SK-N-MC (cell line): ENCODE measurements at regions not wholly inside any gene's neighbourhood (a gene's known extent, or its start where the extent isn't known, plus 50 kb on each side); places are given as distances from the start of the nearest gene placed in this dataset.
"Not testable (repeated sequence)": the region's sequence is repeated elsewhere in the genome, so short reads cannot be mapped to it uniquely, and the experiment has no call there.

Experiments used
- DNase-seq: peaks from one replicate; pipeline ENCODE4 v3.0.0-alpha.2; 2011; ENCODE audit warnings: low read depth, low spot score
- H3K27ac ChIP-seq: fragments of 200-600 bp; sonication (generic); 2 replicates; pipeline ENCODE4 v1.5.1; 2016; ENCODE audit warnings: mixed run types
- H3K36me3 ChIP-seq: fragments of 200-600 bp; sonication (generic); 2 replicates; pipeline ENCODE4 v1.6.1; 2017; ENCODE audit warnings: antibody characterized with exemption, low read length, mixed read lengths; ENCODE audit not compliant: insufficient read depth
- H3K4me3 ChIP-seq: fragments of 200-600 bp; sonication (generic); 2 replicates; pipeline ENCODE4 v1.5.1; 2016
- H3K9ac ChIP-seq: fragments of 200-600 bp; sonication (generic); 2 replicates; pipeline ENCODE4 v1.8.0; 2017; ENCODE audit warnings: mixed run types, mixed read lengths; ENCODE audit not compliant: insufficient read length
- H3K9me3 ChIP-seq: fragments of 200-600 bp; sonication (generic); 2 replicates; pipeline ENCODE4 v1.6.1; 2017; ENCODE audit warnings: low read depth, mild to moderate bottlenecking, antibody characterized with exemption, low read length, moderate library complexity, mixed read lengths
- EZH2 ChIP-seq: fragments of 200-600 bp; sonication (generic); IDR thresholded peaks from one replicate; pipeline ENCODE4 v1.6.1; 2017; ENCODE audit warnings: antibody characterized with exemption
- FOXP2 ChIP-seq: optimal IDR thresholded peaks from 2 replicates; pipeline ENCODE3; 2011; ENCODE audit warnings: mild to moderate bottlenecking, moderate library complexity; ENCODE audit not compliant: insufficient read depth; ENCODE audit errors: extremely low read length, control extremely low read depth
- POLR2AphosphoS5 ChIP-seq: IDR thresholded peaks from 2 replicates; pipeline ENCODE4 v1.6.1; 2012; ENCODE audit warnings: mild to moderate bottlenecking, low read depth, low read length, borderline replicate concordance

DNA sequence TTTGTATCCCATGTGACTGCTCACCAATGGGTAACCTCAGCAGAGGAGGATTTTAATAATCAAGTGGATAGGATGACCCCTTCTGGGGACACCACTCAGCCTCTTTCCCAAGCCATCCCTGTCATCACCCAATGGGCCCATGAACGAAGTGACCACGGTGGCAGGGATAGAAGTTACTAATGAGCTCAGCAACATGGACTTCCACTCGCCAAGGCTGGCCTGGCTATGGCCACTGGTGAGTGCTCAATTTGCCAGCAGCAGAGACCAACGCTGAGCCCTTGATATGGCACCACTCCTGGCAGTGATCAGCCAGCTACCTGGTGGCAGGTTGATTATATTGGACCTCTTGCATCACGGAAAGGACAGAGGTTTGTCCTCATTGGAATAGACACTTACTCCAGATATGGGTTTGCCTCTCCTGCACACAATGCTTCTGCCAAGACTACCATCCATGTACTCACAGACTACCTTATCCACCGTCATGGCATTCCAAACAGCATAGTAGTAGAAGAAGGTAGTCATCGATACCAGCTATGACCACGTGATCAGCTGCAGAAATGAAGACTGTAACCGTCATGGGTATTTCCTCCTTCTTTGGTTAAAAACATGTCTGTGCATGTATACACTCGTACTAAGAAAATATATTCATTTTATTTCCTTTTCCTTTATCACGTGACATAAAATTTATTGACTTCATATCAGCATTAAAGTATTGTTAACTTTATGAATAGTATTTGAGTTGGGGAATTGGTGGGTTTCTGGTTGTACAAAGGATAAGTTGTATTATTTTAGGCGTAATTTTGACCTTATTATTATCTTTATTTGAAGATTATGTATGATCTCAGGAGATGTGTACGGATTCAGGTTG lies 562.6 kb downstream of the PTPRU start:
- no peak overlapping the region for H3K4me3 ChIP-seq
- H3K9me3 ChIP-seq: no peaks in the 10 kb centered on the region
- H3K9ac ChIP-seq: no peak overlapping the region
- DNase-seq: no peak
- H3K36me3 ChIP-seq: no peaks in the 10 kb centered on the region
- H3K27ac ChIP-seq: no peak overlapping the region
- TF ChIP-seq EZH2 (no peak), FOXP2 (no peak), POLR2AphosphoS5 (no peak)

DNA sequence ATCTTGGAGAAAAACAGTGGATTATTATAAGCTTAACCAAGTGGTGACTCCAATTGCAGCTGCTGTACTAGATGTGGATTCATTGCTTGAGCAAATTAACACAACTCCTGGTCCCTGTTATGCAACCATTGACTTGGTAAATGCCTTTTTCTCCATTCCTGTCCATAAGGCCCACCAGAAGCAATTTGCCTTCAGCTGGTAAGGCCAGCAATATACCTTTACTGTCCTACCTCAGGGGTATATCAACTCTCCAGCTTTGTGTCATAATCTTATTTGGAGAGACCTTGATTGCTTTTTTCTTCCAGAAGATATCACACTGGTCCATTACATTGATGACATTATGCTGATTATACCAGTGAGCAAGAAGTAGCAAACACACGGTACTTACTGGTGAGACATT lies 560.8 kb downstream of the PTPRU start:
- not testable (repeated sequence) for H3K36me3 ChIP-seq, DNase-seq, H3K27ac ChIP-seq, H3K9me3 ChIP-seq, H3K4me3 ChIP-seq, H3K9ac ChIP-seq

DNA sequence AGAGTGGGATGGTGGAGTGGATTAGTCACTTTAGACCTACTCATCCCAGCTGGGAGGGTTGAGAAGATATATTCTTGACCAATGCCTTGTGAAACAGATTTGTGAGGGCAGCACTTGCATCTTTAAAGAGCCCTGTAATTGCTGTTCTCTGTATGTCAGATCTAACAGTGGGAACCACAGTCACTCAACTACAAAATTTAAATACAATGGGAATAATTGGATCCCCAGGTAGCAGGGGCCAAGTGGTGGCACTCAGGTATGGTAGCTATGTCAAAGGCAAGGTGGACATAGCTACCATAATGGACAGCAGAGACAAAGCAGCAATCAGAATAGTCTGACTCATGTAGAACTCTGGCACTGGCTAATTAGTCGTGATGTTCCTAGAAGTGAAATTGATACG lies 559.6 kb downstream of the PTPRU start:
- H3K9me3 ChIP-seq, H3K9ac ChIP-seq, H3K4me3 ChIP-seq, H3K36me3 ChIP-seq, DNase-seq, H3K27ac ChIP-seq: not testable (repeated sequence)

DNA sequence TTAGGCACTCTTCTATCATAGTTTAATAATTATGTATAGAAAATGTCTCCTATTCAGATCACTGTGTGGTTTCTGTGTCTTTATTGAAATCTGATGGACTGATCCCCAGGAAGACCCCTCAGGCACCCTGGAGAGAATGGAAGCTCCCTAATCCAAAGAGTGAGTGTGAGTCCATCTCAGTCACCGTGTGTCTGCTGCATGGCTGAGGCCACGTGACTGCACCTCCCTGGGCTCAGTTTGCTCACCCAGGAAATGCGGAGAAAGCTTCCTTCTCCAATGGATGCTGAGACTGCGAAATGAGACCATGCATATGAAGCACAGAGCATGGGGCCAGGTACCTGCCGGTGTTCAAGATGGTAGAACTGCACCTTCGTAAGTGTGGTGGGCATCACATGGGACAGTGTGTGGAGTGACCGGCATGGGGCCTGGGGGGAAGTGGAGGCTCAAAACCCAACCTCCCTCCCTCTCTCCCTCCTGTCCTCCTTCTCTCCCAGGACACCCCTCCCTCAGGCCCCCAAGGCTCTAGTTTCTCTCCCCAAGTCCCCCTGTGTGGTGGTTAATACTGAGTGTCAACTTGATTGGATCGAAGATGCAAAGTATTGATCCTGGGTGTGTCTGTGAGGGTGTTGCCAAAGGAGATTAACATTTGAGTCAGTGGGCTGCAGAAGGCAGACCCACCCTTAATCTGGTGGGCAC lies 557.5 kb downstream of the PTPRU start:
- Histone ChIP-seq H3K4me3 (no peak overlapping the region), H3K9me3 (no peaks in the 10 kb centered on the region), H3K9ac (no peak overlapping the region), H3K36me3 (no peaks in the 10 kb centered on the region), H3K27ac (no peak overlapping the region)
- no peak for TF ChIP-seq POLR2AphosphoS5
- no peak for TF ChIP-seq FOXP2
- TF ChIP-seq EZH2: no peak
- DNase-seq: no peak

DNA sequence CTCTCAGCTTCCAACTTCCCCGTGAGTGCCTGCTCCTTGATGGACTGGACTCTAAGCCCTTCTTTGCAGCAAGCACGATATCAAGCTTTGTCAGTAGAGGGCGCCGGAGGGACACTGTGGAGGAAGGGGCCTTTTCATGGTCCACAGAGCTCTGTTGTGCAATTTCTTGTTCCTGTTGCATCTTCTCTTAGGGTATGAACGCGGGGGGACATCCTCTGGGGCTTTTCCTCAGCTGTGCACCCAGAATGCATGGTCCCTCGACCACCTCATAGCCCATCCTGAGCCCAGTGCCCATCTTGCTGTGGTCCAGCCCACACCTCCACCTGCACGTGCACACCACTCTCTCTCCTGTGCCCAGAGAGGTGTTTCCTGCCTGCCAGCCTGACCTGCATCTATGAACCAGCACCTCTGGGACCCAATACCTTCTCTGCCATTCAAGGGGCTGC lies 556.8 kb downstream of the PTPRU start:
- no peak overlapping the region for H3K27ac ChIP-seq
- no peaks in the 10 kb centered on the region for H3K36me3 ChIP-seq
- no peak overlapping the region for H3K4me3 ChIP-seq
- H3K9me3 ChIP-seq: no peaks in the 10 kb centered on the region
- peak; percentile 60 for DNase-seq
- TF ChIP-seq POLR2AphosphoS5 (no peak), EZH2 (no peak), FOXP2 (no peak)
- no peak overlapping the region for H3K9ac ChIP-seq

DNA sequence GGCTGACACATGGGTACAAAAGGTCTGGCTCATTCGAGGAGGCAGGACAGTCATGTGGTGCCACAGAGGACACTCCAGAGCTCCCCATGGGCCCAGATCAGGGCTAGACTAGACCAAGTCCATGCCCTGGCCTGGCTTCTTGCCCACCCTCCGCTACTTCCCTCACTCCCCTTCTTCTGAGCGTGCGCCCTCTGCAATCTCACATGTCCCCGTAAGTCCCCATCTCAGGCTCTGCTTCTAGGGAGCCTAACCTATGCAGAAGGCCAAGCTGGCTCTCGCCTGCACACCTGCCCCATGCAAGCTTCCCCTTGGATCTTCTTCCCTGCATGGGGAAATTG lies 553.6 kb downstream of the PTPRU start:
- Histone ChIP-seq H3K36me3 (no peaks in the 10 kb centered on the region), H3K9me3 (no peaks in the 10 kb centered on the region), H3K27ac (no peak overlapping the region), H3K9ac (no peak overlapping the region), H3K4me3 (no peak overlapping the region)
- TF ChIP-seq POLR2AphosphoS5: no peak
- TF ChIP-seq EZH2: no peak
- TF ChIP-seq FOXP2: no peak
- no peak for DNase-seq

DNA sequence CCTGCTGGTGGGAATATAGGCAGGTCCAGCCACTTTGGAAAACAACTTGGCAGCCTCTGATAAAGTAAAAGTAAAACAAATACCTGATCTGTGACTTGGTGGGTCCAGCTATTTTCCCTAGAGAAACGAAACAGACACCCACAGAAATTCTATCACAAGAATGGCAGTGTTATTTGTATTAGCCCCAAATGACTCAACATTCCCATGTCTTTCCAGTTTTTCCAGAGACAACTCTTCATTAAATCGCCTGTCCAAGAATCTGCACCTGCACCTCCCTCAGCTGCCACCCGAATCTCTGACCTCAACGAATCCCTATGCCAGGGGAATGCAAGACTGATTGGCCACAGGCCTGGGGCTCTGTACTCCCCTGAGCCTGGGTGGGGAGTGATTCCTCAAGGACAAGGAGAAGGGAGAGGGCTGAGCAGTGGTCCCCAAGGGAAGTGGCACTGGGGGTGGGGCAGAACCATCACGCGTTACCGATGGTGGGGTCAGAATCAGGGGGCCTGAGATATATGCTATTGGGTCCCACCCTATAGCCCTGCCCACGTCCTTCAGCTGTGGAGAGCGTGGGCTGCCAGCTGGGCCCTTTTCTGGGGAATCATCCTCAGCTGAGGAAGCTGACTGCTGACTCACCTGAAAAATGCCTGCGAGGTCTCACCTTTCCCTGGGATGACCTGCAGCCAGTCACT lies 553.0 kb downstream of the PTPRU start:
- no peak for DNase-seq

DNA sequence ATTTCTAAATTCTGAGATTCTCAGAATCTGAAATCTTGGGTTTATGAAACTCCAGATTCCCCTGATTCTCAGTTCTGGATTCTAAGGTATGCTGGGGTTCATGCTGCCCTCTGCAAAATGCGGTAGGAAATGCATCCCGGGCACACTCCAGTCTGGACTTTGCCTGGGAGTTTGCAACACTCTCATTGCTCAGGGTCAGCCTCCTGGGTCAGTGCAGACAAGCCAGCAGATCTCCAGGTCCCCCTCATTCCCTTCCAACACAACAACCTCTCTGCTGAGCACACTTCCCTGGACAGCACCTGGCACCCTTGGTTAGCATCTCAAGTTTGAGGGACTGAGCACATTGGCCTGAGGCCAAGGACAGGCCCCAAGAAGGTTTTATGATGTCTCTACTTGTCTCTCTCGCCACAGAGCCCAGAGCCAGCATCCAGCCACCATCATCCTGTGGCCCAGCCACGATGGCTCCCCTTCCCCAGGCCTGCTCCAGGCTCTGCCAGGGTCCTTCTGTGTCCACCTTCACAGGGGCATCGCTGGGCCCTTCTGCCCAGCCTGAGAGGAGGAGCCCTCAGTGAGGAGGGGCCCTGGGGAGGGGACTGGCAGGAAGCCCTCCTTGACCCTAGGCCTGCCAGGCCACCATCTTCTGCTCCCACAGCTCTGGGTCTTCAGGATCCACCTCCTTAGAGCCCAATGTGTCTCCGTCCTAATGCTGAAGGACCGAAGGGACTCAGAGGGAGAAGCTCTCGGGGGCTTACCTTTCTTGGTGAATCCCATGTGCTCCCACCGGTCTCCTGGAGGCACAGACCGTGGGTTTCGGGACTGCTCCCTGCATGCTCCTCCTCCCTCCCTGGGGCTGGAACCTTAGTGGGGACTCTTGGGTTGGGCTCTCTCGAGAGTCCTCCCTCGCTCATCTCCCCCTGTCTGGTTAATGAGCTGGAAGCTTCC lies 550.7 kb downstream of the PTPRU start:
- no peak overlapping the region for H3K27ac ChIP-seq
- no peak overlapping the region for H3K9ac ChIP-seq
- TF ChIP-seq POLR2AphosphoS5 (no peak), EZH2 (no peak), FOXP2 (no peak)
- no peaks in the 10 kb centered on the region for H3K9me3 ChIP-seq
- H3K4me3 ChIP-seq: no peak overlapping the region
- no peak for DNase-seq
- no peaks in the 10 kb centered on the region for H3K36me3 ChIP-seq

More for the DNA sequence above, 553.0 kb downstream of the PTPRU start:
- Histone ChIP-seq H3K4me3 (no peak overlapping the region), H3K27ac (no peak overlapping the region), H3K9me3 (no peaks in the 10 kb centered on the region), H3K36me3 (no peaks in the 10 kb centered on the region), H3K9ac (no peak overlapping the region)
- TF ChIP-seq POLR2AphosphoS5 (no peak), EZH2 (no peak), FOXP2 (no peak)
